A673 (cell line): ENCODE measurements at regions not wholly inside any gene's neighbourhood (a gene's known extent, or its start where the extent isn't known, plus 50 kb on each side); places are given as distances from the start of the nearest gene placed in this dataset.

ENCODE experiments used
- CTCF ChIP-seq: fragments of 300-800, 200-600 bp; sonication (generic); conservative IDR thresholded peaks from 2 replicates; pipeline ENCODE4 v1.5.1; 2017; ENCODE audit warnings: low read depth, mild to moderate bottlenecking, antibody characterized with exemption, low read length, moderate library complexity, mixed read lengths
- EZH2 ChIP-seq: fragments of 200-600 bp; sonication (generic); IDR thresholded peaks from 2 replicates; pipeline ENCODE4 v1.6.1; 2017; ENCODE audit warnings: borderline replicate concordance, low read depth, mild to moderate bottlenecking, mixed read lengths, antibody characterized with exemption, low read length; ENCODE audit not compliant: poor library complexity, severe bottlenecking

DNA sequence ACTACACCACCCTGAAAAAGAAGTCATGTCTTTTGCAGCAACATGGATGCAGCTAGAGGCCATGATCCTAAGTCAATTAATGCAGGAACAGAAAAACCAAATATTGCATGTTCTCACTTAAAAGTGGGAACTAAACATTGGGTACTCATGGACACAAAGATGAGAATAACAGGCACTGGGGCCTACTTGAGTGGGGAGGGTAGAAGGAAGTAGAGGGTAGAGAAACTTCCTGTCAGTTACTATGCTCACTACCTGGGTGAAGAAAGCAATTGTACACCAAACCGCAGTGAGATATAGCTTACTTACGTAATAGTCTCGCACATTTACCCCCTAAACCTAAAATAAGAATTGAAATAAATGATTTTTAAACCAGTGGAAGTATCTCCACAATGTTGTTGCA is 480.5 kb upstream of the ARRDC4 start:
- TF ChIP-seq CTCF, result no peak
- no peak for TF ChIP-seq EZH2
